SK-N-SH treated with all-trans-retinoic acid at 6 μM for 48 hours (cell line): ENCODE measurements at regions not wholly inside any gene's neighbourhood (a gene's known extent, or its start where the extent isn't known, plus 50 kb on each side); places are given as distances from the start of the nearest gene placed in this dataset.

Experiments used
- ATAC-seq: fragments of 200-7000 bp; cut with Tn5 transposase; 3 replicates; pipeline ENCODE4 v1.9.1; 2020; ENCODE audit warnings: mild to moderate bottlenecking, moderate library complexity
- BACH2 ChIP-seq: fragments of 250-450 bp; sonication (Bioruptor Pico); IDR thresholded peaks from 2 replicates; pipeline ENCODE4 v1.9.0; 2021; ENCODE audit warnings: mild to moderate bottlenecking, borderline replicate concordance
- CSDC2 ChIP-seq: fragments of 250-450 bp; sonication (Bioruptor Pico); IDR thresholded peaks from 2 replicates; pipeline ENCODE4 v1.5.0; 2020; ENCODE audit warnings: mild to moderate bottlenecking, moderate library complexity
- CSRNP3 ChIP-seq: fragments of 250-450 bp; sonication (Bioruptor Pico); IDR thresholded peaks from 2 replicates; pipeline ENCODE4 v1.5.1; 2021; ENCODE audit warnings: mild to moderate bottlenecking, moderate library complexity
- ESRRG ChIP-seq: fragments of 250-450 bp; sonication (Bioruptor Pico); IDR thresholded peaks from 2 replicates; pipeline ENCODE4 v1.6.1; 2021; ENCODE audit warnings: mild to moderate bottlenecking
- GLIS3 ChIP-seq: fragments of 250-450 bp; sonication (Bioruptor Pico); IDR thresholded peaks from 2 replicates; pipeline ENCODE4 v1.5.0; 2020; ENCODE audit warnings: mild to moderate bottlenecking, moderate library complexity
- ISL1 ChIP-seq: fragments of 250-450 bp; sonication (Bioruptor Pico); IDR thresholded peaks from 2 replicates; pipeline ENCODE4 v2.1.2; 2022; ENCODE audit warnings: mild to moderate bottlenecking, moderate library complexity
- OSR1 ChIP-seq: fragments of 250-450 bp; sonication (Bioruptor Pico); IDR thresholded peaks from 2 replicates; pipeline ENCODE4 v1.8.0; 2022; ENCODE audit warnings: moderate library complexity, mild to moderate bottlenecking, inconsistent platforms
- PATZ1 ChIP-seq: fragments of 250-450 bp; sonication (Bioruptor Pico); IDR thresholded peaks from 2 replicates; pipeline ENCODE4 v1.8.0; 2020; ENCODE audit warnings: mild to moderate bottlenecking, moderate library complexity, borderline replicate concordance
- POU6F1 ChIP-seq: fragments of 250-450 bp; sonication (Bioruptor Pico); IDR thresholded peaks from 2 replicates; pipeline ENCODE4 v1.8.0; 2021; ENCODE audit warnings: low read depth, mild to moderate bottlenecking, moderate library complexity, borderline replicate concordance
- PPARA ChIP-seq: fragments of 250-450 bp; sonication (Bioruptor Pico); IDR thresholded peaks from 2 replicates; pipeline ENCODE4 v1.5.0; 2020; ENCODE audit warnings: mild to moderate bottlenecking, borderline replicate concordance
- RARB ChIP-seq: fragments of 250-450 bp; sonication (Bioruptor Pico); IDR thresholded peaks from 2 replicates; pipeline ENCODE4 v1.8.0; 2021; ENCODE audit warnings: mild to moderate bottlenecking, moderate library complexity
- SNAI2 ChIP-seq: fragments of 250-450 bp; sonication (Bioruptor Pico); IDR thresholded peaks from 2 replicates; pipeline ENCODE4 v1.5.0; 2020; ENCODE audit warnings: mild to moderate bottlenecking, moderate library complexity
- TOX ChIP-seq: fragments of 250-450 bp; sonication (Bioruptor Pico); IDR thresholded peaks from 2 replicates; pipeline ENCODE4 v1.8.0; 2021; ENCODE audit warnings: mild to moderate bottlenecking, moderate library complexity, borderline replicate concordance
- TSHZ2 ChIP-seq: fragments of 250-450 bp; sonication (Bioruptor Pico); IDR thresholded peaks from 2 replicates; pipeline ENCODE4 v1.5.0; 2020; ENCODE audit warnings: mild to moderate bottlenecking, moderate library complexity
- ZFP3 ChIP-seq: fragments of 250-450 bp; sonication (Bioruptor Pico); IDR thresholded peaks from 2 replicates; pipeline ENCODE4 v1.5.0; 2020; ENCODE audit warnings: mild to moderate bottlenecking, moderate library complexity
- ZFP30 ChIP-seq: fragments of 450-650 bp; formaldehyde crosslinking; IDR thresholded peaks from 2 replicates; pipeline ENCODE4 v1.5.0; 2022; ENCODE audit warnings: mild to moderate bottlenecking, moderate library complexity
- ZNF565 ChIP-seq: fragments of 450-650 bp; formaldehyde crosslinking; conservative IDR thresholded peaks from 2 replicates; pipeline ENCODE4 v1.5.0; 2020; ENCODE audit warnings: low read depth, mild to moderate bottlenecking, moderate library complexity
- ZNF70 ChIP-seq: fragments of 450-650 bp; formaldehyde crosslinking; IDR thresholded peaks from 2 replicates; pipeline ENCODE4 v1.5.0; 2020; ENCODE audit warnings: mild to moderate bottlenecking, moderate library complexity

- TF ChIP-seq TSHZ2 (no peak), ZNF565 (no peak), CSRNP3 (CRISPR knock-in tag) (no peak), PPARA (CRISPR knock-in tag) (no peak), SNAI2 (CRISPR knock-in tag) (no peak), TOX (CRISPR knock-in tag) (no peak), ZFP30 (CRISPR knock-in tag) (no peak)
These were observed 280.7 kb downstream of the ASMT start (continued) for GRCh38 chrX:1895583-1895982.

- TF ChIP-seq BACH2, result no peak
- TF ChIP-seq ESRRG (CRISPR knock-in tag), result no peak
- no peak for TF ChIP-seq CSDC2
- no peak for TF ChIP-seq ISL1 (CRISPR knock-in tag)
- no peak for TF ChIP-seq PATZ1 (CRISPR knock-in tag)
- no peak for TF ChIP-seq TSHZ2
- TF ChIP-seq ZFP3, result no peak
- TF ChIP-seq CSRNP3 (CRISPR knock-in tag), result no peak
- no peak for TF ChIP-seq GLIS3 (CRISPR knock-in tag)
- no peak for TF ChIP-seq OSR1 (CRISPR knock-in tag)
- TF ChIP-seq TOX (CRISPR knock-in tag), result no peak
- TF ChIP-seq SNAI2 (CRISPR knock-in tag), result no peak
- TF ChIP-seq PPARA (CRISPR knock-in tag), result no peak
- TF ChIP-seq ZNF565, result no peak
- TF ChIP-seq ZNF70 (CRISPR knock-in tag), result no peak
- no peak for ATAC-seq
These were observed 285.0 kb downstream of the ASMT start for GRCh38 chrX:1899841-1900240.

GRCh38 chrX:1902901-1903235 lies 288.0 kb downstream of the ASMT start:
- ATAC-seq, result peak; percentile 72
- no peak for TF ChIP-seq RARB (CRISPR knock-in tag)
- TF ChIP-seq, all 23 proteins: peak for 0

GRCh38 chrX:1903236-1903935 lies 288.5 kb downstream of the ASMT start:
- peak; percentile 94 for ATAC-seq
- TF ChIP-seq OSR1 (CRISPR knock-in tag) (no peak), CSDC2 (no peak), ZNF565 (no peak), SNAI2 (CRISPR knock-in tag) (no peak), TOX (CRISPR knock-in tag) (no peak), TSHZ2 (no peak), POU6F1 (CRISPR knock-in tag) (no peak)
